ENCODE measurements at regions not wholly inside any gene's neighbourhood (a gene's known extent, or its start where the extent isn't known, plus 50 kb on each side); places are given as distances from the start of the nearest gene placed in this dataset.

- Histone ChIP-seq H3K4me2 (ENCODE audit: low read length) (no peak overlapping the region), H3K79me2 (ENCODE audit: control insufficient read depth, low read length) (no peaks in the 10 kb centered on the region), H3K27ac (ENCODE audit: low read depth, low read length) (no peak overlapping the region), H4K20me1 (ENCODE audit: control insufficient read depth, insufficient read depth, low read depth, low read length) (no peaks in the 10 kb centered on the region), H3K27me3 (ENCODE audit: control insufficient read depth, low read length) (no peaks in the 10 kb centered on the region), H3K4me3 (ENCODE audit: low read length) (no peak overlapping the region), H3K4me1 (ENCODE audit: control insufficient read depth, low read length) (no peaks in the 10 kb centered on the region), H3K9me2 (replicated peaks; ENCODE audit: control insufficient read depth, low read length) (no peaks in the 10 kb centered on the region), H3K36me3 (ENCODE audit: control insufficient read depth, low read length) (no peaks in the 10 kb centered on the region), H3K9me3 (ENCODE audit: control insufficient read depth, insufficient read depth, low read length) (no peaks in the 10 kb centered on the region; the same call in 1 of the 2 replicates), H3F3A (ENCODE audit: control insufficient read depth, insufficient read depth) (no peaks in the 10 kb centered on the region)
- TF ChIP-seq EZH2phosphoT487 (IDR thresholded peaks at IDR 0.05; ENCODE audit: borderline replicate concordance, low read length) (no peak), CTCF (IDR thresholded peaks at IDR 0.05; ENCODE audit: low read depth, low read length, poor library complexity, severe bottlenecking) (no peak)
Measured at GRCh38 chr7:15938115-15938514, 251.6 kb upstream of the MEOX2 start.

GRCh38 chr7:15937571-15937970 is 251.1 kb upstream of the MEOX2 start:
- Histone ChIP-seq H3F3A (ENCODE audit: control insufficient read depth, insufficient read depth) (no peaks in the 10 kb centered on the region), H3K36me3 (ENCODE audit: control insufficient read depth, low read length) (no peaks in the 10 kb centered on the region)
- TF ChIP-seq CTCF (IDR thresholded peaks at IDR 0.05; ENCODE audit: low read depth, low read length, poor library complexity, severe bottlenecking) (no peak), EZH2phosphoT487 (IDR thresholded peaks at IDR 0.05; ENCODE audit: borderline replicate concordance, low read length) (no peak)

GRCh38 chr7:15936991-15937390 is 250.5 kb upstream of the MEOX2 start:
- Histone ChIP-seq H3K9me2 (replicated peaks; ENCODE audit: control insufficient read depth, low read length) (no peaks in the 10 kb centered on the region), H3K4me1 (ENCODE audit: control insufficient read depth, low read length) (no peaks in the 10 kb centered on the region), H4K20me1 (ENCODE audit: control insufficient read depth, insufficient read depth, low read depth, low read length) (no peaks in the 10 kb centered on the region), H3K9me3 (ENCODE audit: control insufficient read depth, insufficient read depth, low read length) (no peaks in the 10 kb centered on the region; the same call in 1 of the 2 replicates), H3K4me3 (ENCODE audit: low read length) (no peak overlapping the region), H3K79me2 (ENCODE audit: control insufficient read depth, low read length) (no peaks in the 10 kb centered on the region), H3K4me2 (ENCODE audit: low read length) (no peak overlapping the region), H3F3A (ENCODE audit: control insufficient read depth, insufficient read depth) (no peaks in the 10 kb centered on the region), H3K36me3 (ENCODE audit: control insufficient read depth, low read length) (no peaks in the 10 kb centered on the region), H3K27me3 (ENCODE audit: control insufficient read depth, low read length) (no peaks in the 10 kb centered on the region), H3K27ac (ENCODE audit: low read depth, low read length) (no peak overlapping the region)
- TF ChIP-seq CTCF (IDR thresholded peaks at IDR 0.05; ENCODE audit: low read depth, low read length, poor library complexity, severe bottlenecking) = no peak
- no peak for TF ChIP-seq EZH2phosphoT487 (IDR thresholded peaks at IDR 0.05; ENCODE audit: borderline replicate concordance, low read length)

More at GRCh38 chr7:15937571-15937970, 251.1 kb upstream of the MEOX2 start:
- H3K27ac ChIP-seq (ENCODE audit: low read depth, low read length) = no peak overlapping the region
- no peaks in the 10 kb centered on the region for H3K27me3 ChIP-seq (ENCODE audit: control insufficient read depth, low read length)
- no peaks in the 10 kb centered on the region for H3K4me1 ChIP-seq (ENCODE audit: control insufficient read depth, low read length)
- H3K9me2 ChIP-seq (replicated peaks; ENCODE audit: control insufficient read depth, low read length) = no peaks in the 10 kb centered on the region
- H4K20me1 ChIP-seq (ENCODE audit: control insufficient read depth, insufficient read depth, low read depth, low read length) = no peaks in the 10 kb centered on the region
- no peak overlapping the region for H3K4me2 ChIP-seq (ENCODE audit: low read length)
- H3K9me3 ChIP-seq (ENCODE audit: control insufficient read depth, insufficient read depth, low read length) = no peaks in the 10 kb centered on the region; the same call in 1 of the 2 replicates
- no peaks in the 10 kb centered on the region for H3K79me2 ChIP-seq (ENCODE audit: control insufficient read depth, low read length)
- H3K4me3 ChIP-seq (ENCODE audit: low read length) = no peak overlapping the region

Data from DOHH2 (cell line).